ENCODE measurements at regions not wholly inside any gene's neighbourhood (a gene's known extent, or its start where the extent isn't known, plus 50 kb on each side); places are given as distances from the start of the nearest gene placed in this dataset.
A peak's percentile ranks its signal among the peaks of the same experiment; 100 is the strongest.

GRCh38 chr4:1512051-1512737 lies 106.0 kb upstream of the NKX1-1 start:
- CTCF ChIA-PET: interaction anchor here (0.5 to 2.0 kb wide), 12 partner anchors 8 to 927 kb away, joined by 3 to 20 read pairs (median 3); no protein-coding TSS in a partner anchor
- DNase-seq (ENCODE audit: low read depth in 1 of 2, low spot score in 1 of 2): no peak
- ATAC-seq: no peak

GRCh38 chr4:1511441-1512041 lies 105.3 kb upstream of the NKX1-1 start:
- DNase-seq (ENCODE audit: low read depth in 1 of 2, low spot score in 1 of 2) (peak; percentile 27 to 78), FAIRE-seq (no peak), ATAC-seq (peak; percentile 20 to 80; a peak in 3 of 6 replicates)
- H3K4me3 ChIP-seq: no peak overlapping the region
- WGBS (ENCODE audit: missing lambda C conversion rate): 92% methylated on average over 9 of the region's 22 CpGs
- H3K4me2 ChIP-seq: no peak overlapping the region
- POLR2A ChIA-PET: no interaction called here
- CTCF ChIA-PET: interaction anchor here (0.6 to 1.1 kb wide), 3 partner anchors 41 to 345 kb away, joined by 3 to 4 read pairs (median 3); no protein-coding TSS in a partner anchor
- TF ChIP-seq NR3C1 (IDR thresholded peaks at IDR 0.05): no peak
- peak; percentile 98 for TF ChIP-seq USF2 (IDR thresholded peaks at IDR 0.05)
- TF ChIP-seq ESRRA (IDR thresholded peaks at IDR 0.05; ENCODE audit: borderline replicate concordance, low read length): no peak
- TF ChIP-seq HOXB5 (CRISPR knock-in tag; IDR thresholded peaks at IDR 0.05): no peak
- no peak for TF ChIP-seq GATA3 (IDR thresholded peaks at IDR 0.05; ENCODE audit: borderline replicate concordance)
- H3K4me1 ChIP-seq: no peaks in the 10 kb centered on the region
- H3K9me3 ChIP-seq: no peaks in the 10 kb centered on the region
- H3K27ac ChIP-seq: no peak overlapping the region

More at GRCh38 chr4:1512051-1512737, 106.0 kb upstream of the NKX1-1 start:
- Histone ChIP-seq H3K4me3 (no peak overlapping the region), H3K9me3 (no peaks in the 10 kb centered on the region), H3K4me1 (no peaks in the 10 kb centered on the region), H3K4me2 (peak overlapping the region; percentile 74), H3K27ac (no peak overlapping the region; a peak in 1 of 6 replicates)
- POLR2A ChIA-PET: no interaction called here
- WGBS (ENCODE audit: missing lambda C conversion rate): 98% methylated on average over 18 of the region's 29 CpGs
- FAIRE-seq: no peak
- TF ChIP-seq ZNF302 (CRISPR knock-in tag; IDR thresholded peaks at IDR 0.05) (no peak), JUNB (IDR thresholded peaks at IDR 0.05) (no peak), TP53 (CRISPR knock-in tag; IDR thresholded peaks at IDR 0.05) (no peak), HDAC2 (IDR thresholded peaks at IDR 0.05) (no peak), ZC3H11A (IDR thresholded peaks at IDR 0.05) (no peak), HOXB13 (CRISPR knock-in tag; IDR thresholded peaks at IDR 0.05; ENCODE audit: low read depth) (no peak), KDM1A (IDR thresholded peaks at IDR 0.05; ENCODE audit: low read depth) (no peak), HOXA7 (CRISPR knock-in tag; IDR thresholded peaks at IDR 0.05) (no peak), ZSCAN20 (CRISPR knock-in tag; IDR thresholded peaks at IDR 0.05) (no peak), KDM5A (IDR thresholded peaks at IDR 0.05) (no peak), POLR2AphosphoS2 (conservative IDR thresholded peaks at IDR 0.05; ENCODE audit: low read length) (no peak), JUN (IDR thresholded peaks at IDR 0.05) (no peak), USF2 (IDR thresholded peaks at IDR 0.05) (no peak), FOSB (CRISPR knock-in tag; IDR thresholded peaks at IDR 0.05) (no peak), RCOR1 (IDR thresholded peaks at IDR 0.05; ENCODE audit: low read depth, low read length) (no peak)
- TF ChIP-seq, protein P1, sequence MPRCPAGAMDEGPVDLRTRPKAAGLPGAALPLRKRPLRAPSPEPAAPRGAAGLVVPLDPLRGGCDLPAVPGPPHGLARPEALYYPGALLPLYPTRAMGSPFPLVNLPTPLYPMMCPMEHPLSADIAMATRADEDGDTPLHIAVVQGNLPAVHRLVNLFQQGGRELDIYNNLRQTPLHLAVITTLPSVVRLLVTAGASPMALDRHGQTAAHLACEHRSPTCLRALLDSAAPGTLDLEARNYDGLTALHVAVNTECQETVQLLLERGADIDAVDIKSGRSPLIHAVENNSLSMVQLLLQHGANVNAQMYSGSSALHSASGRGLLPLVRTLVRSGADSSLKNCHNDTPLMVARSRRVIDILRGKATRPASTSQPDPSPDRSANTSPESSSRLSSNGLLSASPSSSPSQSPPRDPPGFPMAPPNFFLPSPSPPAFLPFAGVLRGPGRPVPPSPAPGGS (IDR thresholded peaks at IDR 0.05): no peak
- TF ChIP-seq, protein P2, sequence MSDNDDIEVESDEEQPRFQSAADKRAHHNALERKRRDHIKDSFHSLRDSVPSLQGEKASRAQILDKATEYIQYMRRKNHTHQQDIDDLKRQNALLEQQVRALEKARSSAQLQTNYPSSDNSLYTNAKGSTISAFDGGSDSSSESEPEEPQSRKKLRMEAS (IDR thresholded peaks at IDR 0.05): no peak
- TF ChIP-seq, protein P3, sequence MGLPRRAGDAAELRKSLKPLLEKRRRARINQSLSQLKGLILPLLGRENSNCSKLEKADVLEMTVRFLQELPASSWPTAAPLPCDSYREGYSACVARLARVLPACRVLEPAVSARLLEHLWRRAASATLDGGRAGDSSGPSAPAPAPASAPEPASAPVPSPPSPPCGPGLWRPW (IDR thresholded peaks at IDR 0.05): no peak
- TF ChIP-seq, protein P4, sequence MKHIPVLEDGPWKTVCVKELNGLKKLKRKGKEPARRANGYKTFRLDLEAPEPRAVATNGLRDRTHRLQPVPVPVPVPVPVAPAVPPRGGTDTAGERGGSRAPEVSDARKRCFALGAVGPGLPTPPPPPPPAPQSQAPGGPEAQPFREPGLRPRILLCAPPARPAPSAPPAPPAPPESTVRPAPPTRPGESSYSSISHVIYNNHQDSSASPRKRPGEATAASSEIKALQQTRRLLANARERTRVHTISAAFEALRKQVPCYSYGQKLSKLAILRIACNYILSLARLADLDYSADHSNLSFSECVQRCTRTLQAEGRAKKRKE (CRISPR knock-in tag; IDR thresholded peaks at IDR 0.05; ENCODE audit: low read depth): no peak
- TF ChIP-seq, protein P5, sequence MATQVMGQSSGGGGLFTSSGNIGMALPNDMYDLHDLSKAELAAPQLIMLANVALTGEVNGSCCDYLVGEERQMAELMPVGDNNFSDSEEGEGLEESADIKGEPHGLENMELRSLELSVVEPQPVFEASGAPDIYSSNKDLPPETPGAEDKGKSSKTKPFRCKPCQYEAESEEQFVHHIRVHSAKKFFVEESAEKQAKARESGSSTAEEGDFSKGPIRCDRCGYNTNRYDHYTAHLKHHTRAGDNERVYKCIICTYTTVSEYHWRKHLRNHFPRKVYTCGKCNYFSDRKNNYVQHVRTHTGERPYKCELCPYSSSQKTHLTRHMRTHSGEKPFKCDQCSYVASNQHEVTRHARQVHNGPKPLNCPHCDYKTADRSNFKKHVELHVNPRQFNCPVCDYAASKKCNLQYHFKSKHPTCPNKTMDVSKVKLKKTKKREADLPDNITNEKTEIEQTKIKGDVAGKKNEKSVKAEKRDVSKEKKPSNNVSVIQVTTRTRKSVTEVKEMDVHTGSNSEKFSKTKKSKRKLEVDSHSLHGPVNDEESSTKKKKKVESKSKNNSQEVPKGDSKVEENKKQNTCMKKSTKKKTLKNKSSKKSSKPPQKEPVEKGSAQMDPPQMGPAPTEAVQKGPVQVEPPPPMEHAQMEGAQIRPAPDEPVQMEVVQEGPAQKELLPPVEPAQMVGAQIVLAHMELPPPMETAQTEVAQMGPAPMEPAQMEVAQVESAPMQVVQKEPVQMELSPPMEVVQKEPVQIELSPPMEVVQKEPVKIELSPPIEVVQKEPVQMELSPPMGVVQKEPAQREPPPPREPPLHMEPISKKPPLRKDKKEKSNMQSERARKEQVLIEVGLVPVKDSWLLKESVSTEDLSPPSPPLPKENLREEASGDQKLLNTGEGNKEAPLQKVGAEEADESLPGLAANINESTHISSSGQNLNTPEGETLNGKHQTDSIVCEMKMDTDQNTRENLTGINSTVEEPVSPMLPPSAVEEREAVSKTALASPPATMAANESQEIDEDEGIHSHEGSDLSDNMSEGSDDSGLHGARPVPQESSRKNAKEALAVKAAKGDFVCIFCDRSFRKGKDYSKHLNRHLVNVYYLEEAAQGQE (IDR thresholded peaks at IDR 0.05): no peak

All from A549 (cell line).